Endothelial cell of umbilical vein (primary cell): ENCODE measurements at regions not wholly inside any gene's neighbourhood (a gene's known extent, or its start where the extent isn't known, plus 50 kb on each side); places are given as distances from the start of the nearest gene placed in this dataset.

ENCODE experiments used
- BruUV-seq: library from RNA; stranded (reverse); fragments of 400-500 nt; replicated peaks from 2 replicates; lab custom pipeline; 2021; lab: Mats Ljungman, UMichigan
- CTCF ChIA-PET: fragments of 300-600, 350-600 bp; sonication (Branson Sonifier 250); formaldehyde crosslinking; loops from one replicate; lab custom pipeline; 2021; ENCODE audit warnings: antibody characterized with exemption, inconsistent platforms; lab: Charles Lee
- POLR2A ChIA-PET: fragments of 300-600, 350-600 bp; sonication (Branson Sonifier 250); formaldehyde crosslinking; loops from one replicate; lab custom pipeline; 2021; ENCODE audit warnings: antibody characterized with exemption, inconsistent platforms; lab: Charles Lee
- DNase-seq: peaks from one replicate; pipeline ENCODE4 v3.0.0-alpha.2; 2011; ENCODE audit warnings: low read depth, low spot score
- FAIRE-seq: peaks from 2 replicates; lab custom pipeline; 2011; peaks lifted over from hg19 to GRCh38; lab: Jason Lieb, UNC
- H2AFZ ChIP-seq: 2 replicates; pipeline ENCODE4 v1.6.0; 2012; ENCODE audit warnings: low read depth, low read length, control low read depth, inconsistent platforms
- H3K27ac ChIP-seq: 2 replicates; pipeline ENCODE4 v1.5.1; 2011; ENCODE audit warnings: low read depth, mild to moderate bottlenecking, control low read depth, low read length, moderate library complexity; ENCODE audit not compliant: insufficient read depth
- H3K27me3 ChIP-seq, 2 experiments: 2 replicates each; pipeline versions ENCODE4 v1.6.0 to v1.6.1; 2011; ENCODE audit warnings: low read length in 2 of 2, mixed read lengths in 1 of 2; ENCODE audit not compliant: control insufficient read depth in 2 of 2, insufficient read depth in 2 of 2
- H3K36me3 ChIP-seq, 2 experiments: 2 replicates in 1 of 2; 3 replicates in 1 of 2; pipeline ENCODE4 v1.5.1; 2011; ENCODE audit warnings: low read length in 2 of 2, mild to moderate bottlenecking in 1 of 2, moderate library complexity in 1 of 2; ENCODE audit not compliant: control insufficient read depth in 2 of 2, insufficient read depth in 2 of 2; ENCODE audit errors: extremely low read depth in 1 of 2
- H3K4me1 ChIP-seq: 3 replicates; pipeline ENCODE4 v1.5.1; 2011; ENCODE audit warnings: mild to moderate bottlenecking, low read length; ENCODE audit not compliant: control insufficient read depth, insufficient read depth; ENCODE audit errors: extremely low read depth
- H3K4me2 ChIP-seq: 2 replicates; pipeline ENCODE4 v1.6.1; 2011; ENCODE audit warnings: low read length, control low read depth, mixed read lengths; ENCODE audit not compliant: insufficient read depth
- H3K4me3 ChIP-seq, 3 experiments: fragments of 200-600 bp in 1 of 3; sonication (generic), shearing (Covaris generic) in 1 of 3; replicated peaks in 1 of 3; 2 replicates each; pipeline ENCODE4 v1.5.1; 2011 to 2016; ENCODE audit warnings: control low read depth in 3 of 3, low read length in 3 of 3, mild to moderate bottlenecking in 2 of 3, inconsistent platforms in 1 of 3, low read depth in 1 of 3, moderate library complexity in 1 of 3; ENCODE audit not compliant: insufficient read depth in 1 of 3
- H3K79me2 ChIP-seq: 2 replicates; pipeline ENCODE4 v1.6.0; 2012; ENCODE audit warnings: low read length, inconsistent platforms; ENCODE audit not compliant: control insufficient read depth, insufficient read depth
- H3K9ac ChIP-seq: replicated peaks from 2 replicates; pipeline ENCODE3; 2011; ENCODE audit warnings: low read length, control low read depth; ENCODE audit not compliant: insufficient read depth; ENCODE audit errors: extremely low read depth
- H3K9me1 ChIP-seq: replicated peaks from 3 replicates; pipeline ENCODE4 v1.6.0; 2011; ENCODE audit warnings: mild to moderate bottlenecking, low read length; ENCODE audit not compliant: control insufficient read depth, insufficient read depth; ENCODE audit errors: extremely low read depth
- H3K9me3 ChIP-seq: replicated peaks from 2 replicates; pipeline ENCODE4 v1.5.1; 2012; ENCODE audit warnings: low read length, inconsistent platforms; ENCODE audit not compliant: control insufficient read depth, insufficient read depth
- H4K20me1 ChIP-seq: replicated peaks from 2 replicates; pipeline ENCODE3; 2011; ENCODE audit warnings: mild to moderate bottlenecking, low read length; ENCODE audit not compliant: control insufficient read depth, insufficient read depth; ENCODE audit errors: extremely low read depth
- CTCF ChIP-seq, 2 donors: IDR thresholded peaks; 1 replicate in 1 of 2; 2 replicates in 1 of 2; pipeline ENCODE4 v1.5.1; 2011; ENCODE audit warnings: low read length in 2 of 2, mild to moderate bottlenecking in 2 of 2, moderate library complexity in 2 of 2, control low read depth in 1 of 2, inconsistent platforms in 1 of 2, low read depth in 1 of 2; ENCODE audit not compliant: insufficient read depth in 1 of 2; ENCODE audit errors: extremely low read depth in 1 of 2
- EZH2 ChIP-seq: IDR thresholded peaks from 2 replicates; pipeline ENCODE4 v1.6.1; 2012; ENCODE audit warnings: borderline replicate concordance, low read depth, mild to moderate bottlenecking, moderate library complexity, low read length, inconsistent platforms; ENCODE audit not compliant: severe bottlenecking
- FOS ChIP-seq: IDR thresholded peaks from 2 replicates; pipeline ENCODE4 v1.6.1; 2011; ENCODE audit warnings: mild to moderate bottlenecking, low read length, moderate library complexity, borderline replicate concordance; ENCODE audit not compliant: insufficient read depth
- GATA2 ChIP-seq: IDR thresholded peaks from 2 replicates; pipeline ENCODE4 v1.7.0; 2011; ENCODE audit warnings: low read depth, mild to moderate bottlenecking, moderate library complexity, mixed read lengths, low read length; ENCODE audit not compliant: insufficient read length, insufficient read depth
- JUN ChIP-seq: IDR thresholded peaks from 2 replicates; pipeline ENCODE4 v1.6.1; 2011; ENCODE audit warnings: borderline replicate concordance, low read depth; ENCODE audit not compliant: insufficient read length, insufficient read depth
- MYC ChIP-seq: IDR thresholded peaks from one replicate; pipeline ENCODE4 v1.6.1; 2011; ENCODE audit warnings: mild to moderate bottlenecking, low read depth, low read length
- POLR2A ChIP-seq: IDR thresholded peaks from 2 replicates; pipeline ENCODE4 v1.6.1; 2012; ENCODE audit warnings: low read depth, mild to moderate bottlenecking, control low read depth, low read length
- POLR2AphosphoS5 ChIP-seq: IDR thresholded peaks from 2 replicates; pipeline ENCODE4 v1.6.1; 2012; ENCODE audit warnings: low read depth, mild to moderate bottlenecking, control low read depth, low read length, moderate library complexity; ENCODE audit not compliant: insufficient read depth
- dilution Hi-C: fragments of 300-500 bp; cut with MboI; formaldehyde crosslinking; loops from one replicate; pipeline ENCODE4 v1.15.0; 2019; ENCODE audit warnings: low sequenced_read_pairs; ENCODE audit not compliant: extremely low pct_ligation_motif_present
- intact Hi-C: fragments of 100-400 bp; cut with micrococcal nuclease; formaldehyde crosslinking; loops from one replicate; pipeline ENCODE4 v1.10.0; 2022
- TF ChIP-seq, protein P1 (sequence below): IDR thresholded peaks from 2 replicates; pipeline ENCODE4 v1.6.1; 2011; ENCODE audit not compliant: insufficient read depth, insufficient read length

GRCh38 chr4:186848437-186848836, 124.8 kb upstream of the FAT1 start:
- no peak for FAIRE-seq
- no TSS peak for BruUV-seq
- dilution Hi-C loops: no loop called here
- POLR2A ChIA-PET: no interaction called here
- no peak overlapping the region for H2AFZ ChIP-seq
- no peaks in the 10 kb centered on the region for H3K36me3 ChIP-seq
- H3K4me1 ChIP-seq: peaks cover 28% of the 10 kb centered on the region
- H4K20me1 ChIP-seq: no peaks in the 10 kb centered on the region
- H3K4me2 ChIP-seq: no peak overlapping the region
- intact Hi-C loops: no loop called here
- no peak for TF ChIP-seq POLR2A
- TF ChIP-seq MYC: no peak
- no peak for TF ChIP-seq CTCF (IDR thresholded peaks at IDR 0.05; ENCODE audit: extremely low read depth in 1 of 2, insufficient read depth in 1 of 2, low read depth in 1 of 2, low read length in 2 of 2)
- TF ChIP-seq POLR2AphosphoS5: no peak
- H3K79me2 ChIP-seq: no peaks in the 10 kb centered on the region
- no peak overlapping the region for H3K9ac ChIP-seq
- no peak overlapping the region for H3K4me3 ChIP-seq
- H3K9me3 ChIP-seq: no peaks in the 10 kb centered on the region
- no peaks in the 10 kb centered on the region for H3K9me1 ChIP-seq
- CTCF ChIA-PET: no interaction called here
- no peak overlapping the region for H3K27ac ChIP-seq
- DNase-seq: no peak
- H3K27me3 ChIP-seq: no peaks in the 10 kb centered on the region

- no peak overlapping the region for H2AFZ ChIP-seq
- POLR2A ChIA-PET: no interaction called here
- no peaks in the 10 kb centered on the region for H3K36me3 ChIP-seq
- CTCF ChIA-PET: no interaction called here
- DNase-seq (no peak), FAIRE-seq (no peak)
- H3K4me2 ChIP-seq: no peak overlapping the region
- no peaks in the 10 kb centered on the region for H4K20me1 ChIP-seq
- BruUV-seq: no TSS peak
- H3K4me1 ChIP-seq: no peaks in the 10 kb centered on the region
- H3K27me3 ChIP-seq: no peaks in the 10 kb centered on the region
- H3K4me3 ChIP-seq: no peak overlapping the region
- intact Hi-C loops: no loop called here
- H3K79me2 ChIP-seq: no peaks in the 10 kb centered on the region
- no peaks in the 10 kb centered on the region for H3K9me1 ChIP-seq
- H3K9ac ChIP-seq: no peak overlapping the region
- dilution Hi-C loops: no loop called here
- no peaks in the 10 kb centered on the region for H3K9me3 ChIP-seq
- no peak overlapping the region for H3K27ac ChIP-seq
- TF ChIP-seq CTCF (IDR thresholded peaks at IDR 0.05; ENCODE audit: extremely low read depth in 1 of 2, insufficient read depth in 1 of 2, low read depth in 1 of 2, low read length in 2 of 2) (no peak), POLR2AphosphoS5 (no peak), MYC (no peak), GATA2 (no peak), EZH2 (no peak), FOS (no peak), JUN (no peak), POLR2A (no peak)
- TF ChIP-seq, protein P1, sequence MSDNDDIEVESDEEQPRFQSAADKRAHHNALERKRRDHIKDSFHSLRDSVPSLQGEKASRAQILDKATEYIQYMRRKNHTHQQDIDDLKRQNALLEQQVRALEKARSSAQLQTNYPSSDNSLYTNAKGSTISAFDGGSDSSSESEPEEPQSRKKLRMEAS: no peak
These were observed 127.8 kb upstream of the FAT1 start for GRCh38 chr4:186851291-186852072.
